ENCODE measurements at regions not wholly inside any gene's neighbourhood (a gene's known extent, or its start where the extent isn't known, plus 50 kb on each side); places are given as distances from the start of the nearest gene placed in this dataset.

GRCh38 chr14:86714153-86714552 lies 1184.2 kb downstream of the FLRT2 start:
- TF ChIP-seq POLR2A (IDR thresholded peaks at IDR 0.05; ENCODE audit: extremely low read depth, insufficient read length) (no peak), CTCF (IDR thresholded peaks at IDR 0.05; ENCODE audit: low read depth, low read length) (no peak), MYC (IDR thresholded peaks at IDR 0.05; ENCODE audit: low read depth, low read length) (no peak)
- TF ChIP-seq, protein P1, sequence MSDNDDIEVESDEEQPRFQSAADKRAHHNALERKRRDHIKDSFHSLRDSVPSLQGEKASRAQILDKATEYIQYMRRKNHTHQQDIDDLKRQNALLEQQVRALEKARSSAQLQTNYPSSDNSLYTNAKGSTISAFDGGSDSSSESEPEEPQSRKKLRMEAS (IDR thresholded peaks at IDR 0.05; ENCODE audit: low read depth, low read length), result no peak

Data from NB4 (cell line).